Mucosa of stomach (tissue), 1 donor: ENCODE measurements at regions not wholly inside any gene's neighbourhood (a gene's known extent, or its start where the extent isn't known, plus 50 kb on each side); places are given as distances from the start of the nearest gene placed in this dataset.

ENCODE experiments used
- H3K27me3 ChIP-seq: one replicate; pipeline ENCODE4 v1.7.0; 2013; ENCODE audit warnings: mild to moderate bottlenecking, low read length; ENCODE audit not compliant: control insufficient read depth, insufficient read depth
- H3K36me3 ChIP-seq: one replicate; pipeline ENCODE4 v1.7.0; 2013; ENCODE audit warnings: low read length; ENCODE audit not compliant: control insufficient read depth, insufficient read depth
- H3K4me1 ChIP-seq: one replicate; pipeline ENCODE4 v1.7.0; 2013; ENCODE audit warnings: mild to moderate bottlenecking, low read length; ENCODE audit not compliant: control insufficient read depth, insufficient read depth
- H3K4me3 ChIP-seq: one replicate; pipeline ENCODE4 v1.7.0; 2013; ENCODE audit warnings: low read length
- H3K9ac ChIP-seq: one replicate; pipeline ENCODE4 v1.7.0; 2013; ENCODE audit warnings: mild to moderate bottlenecking, low read length, moderate library complexity
- H3K9me3 ChIP-seq: one replicate; pipeline ENCODE4 v1.7.0; 2013; ENCODE audit warnings: mild to moderate bottlenecking, low read length, moderate library complexity; ENCODE audit not compliant: control insufficient read depth
- donor health status: Pancreatic carcinoma.

- no peaks in the 10 kb centered on the region for H3K27me3 ChIP-seq
- H3K36me3 ChIP-seq, result no peaks in the 10 kb centered on the region
- no peak overlapping the region for H3K4me3 ChIP-seq
Measured at GRCh38 chr6:25217302-25217701, 61.9 kb upstream of the CARMIL1 start.

GRCh38 chr6:25217829-25218228 lies 61.3 kb upstream of the CARMIL1 start:
- no peaks in the 10 kb centered on the region for H3K36me3 ChIP-seq
- H3K4me1 ChIP-seq, result no peaks in the 10 kb centered on the region
- H3K9ac ChIP-seq, result no peak overlapping the region
- no peaks in the 10 kb centered on the region for H3K9me3 ChIP-seq
- no peaks in the 10 kb centered on the region for H3K27me3 ChIP-seq
- H3K4me3 ChIP-seq, result no peak overlapping the region

More at GRCh38 chr6:25217302-25217701, 61.9 kb upstream of the CARMIL1 start:
- no peaks in the 10 kb centered on the region for H3K9me3 ChIP-seq
- H3K4me1 ChIP-seq, result no peaks in the 10 kb centered on the region
- no peak overlapping the region for H3K9ac ChIP-seq

- H3K36me3 ChIP-seq, result no peaks in the 10 kb centered on the region
- no peaks in the 10 kb centered on the region for H3K27me3 ChIP-seq
- peaks cover 2% of the 10 kb centered on the region for H3K4me1 ChIP-seq
- no peaks in the 10 kb centered on the region for H3K9me3 ChIP-seq
- no peak overlapping the region for H3K4me3 ChIP-seq
- H3K9ac ChIP-seq, result no peak overlapping the region
Measured at GRCh38 chr6:25218346-25218745, 60.8 kb upstream of the CARMIL1 start.

- Histone ChIP-seq H3K4me3 (no peak overlapping the region), H3K9ac (no peak overlapping the region), H3K36me3 (no peaks in the 10 kb centered on the region), H3K4me1 (peaks cover 4% of the 10 kb centered on the region), H3K27me3 (no peaks in the 10 kb centered on the region), H3K9me3 (no peaks in the 10 kb centered on the region)
Measured at GRCh38 chr6:25219216-25219916, 59.8 kb upstream of the CARMIL1 start.

GRCh38 chr6:25219917-25220278 lies 59.3 kb upstream of the CARMIL1 start:
- peaks cover 4% of the 10 kb centered on the region for H3K4me1 ChIP-seq
- no peaks in the 10 kb centered on the region for H3K9me3 ChIP-seq
- no peaks in the 10 kb centered on the region for H3K27me3 ChIP-seq
- no peak overlapping the region for H3K9ac ChIP-seq
- no peaks in the 10 kb centered on the region for H3K36me3 ChIP-seq
- no peak overlapping the region for H3K4me3 ChIP-seq

- no peaks in the 10 kb centered on the region for H3K27me3 ChIP-seq
- no peaks in the 10 kb centered on the region for H3K9me3 ChIP-seq
- no peaks in the 10 kb centered on the region for H3K36me3 ChIP-seq
Measured at GRCh38 chr6:25220857-25221256, 58.3 kb upstream of the CARMIL1 start.

GRCh38 chr6:25222006-25222678 lies 57.0 kb upstream of the CARMIL1 start:
- H3K4me1 ChIP-seq, result peaks cover 4% of the 10 kb centered on the region
- no peaks in the 10 kb centered on the region for H3K27me3 ChIP-seq
- no peaks in the 10 kb centered on the region for H3K9me3 ChIP-seq

More at GRCh38 chr6:25220857-25221256, 58.3 kb upstream of the CARMIL1 start:
- Histone ChIP-seq H3K4me3 (no peak overlapping the region), H3K4me1 (peaks cover 4% of the 10 kb centered on the region), H3K9ac (no peak overlapping the region)

GRCh38 chr6:25223490-25223991 lies 55.6 kb upstream of the CARMIL1 start:
- Histone ChIP-seq H3K9ac (no peak overlapping the region), H3K36me3 (no peaks in the 10 kb centered on the region), H3K27me3 (no peaks in the 10 kb centered on the region), H3K4me1 (peaks cover 4% of the 10 kb centered on the region), H3K9me3 (no peaks in the 10 kb centered on the region), H3K4me3 (no peak overlapping the region)

More at GRCh38 chr6:25222006-25222678, 57.0 kb upstream of the CARMIL1 start:
- H3K9ac ChIP-seq, result no peak overlapping the region
- H3K4me3 ChIP-seq, result no peak overlapping the region
- H3K36me3 ChIP-seq, result no peaks in the 10 kb centered on the region

GRCh38 chr6:25224242-25224641 lies 54.9 kb upstream of the CARMIL1 start:
- Histone ChIP-seq H3K4me1 (peaks cover 4% of the 10 kb centered on the region), H3K9me3 (no peaks in the 10 kb centered on the region), H3K9ac (no peak overlapping the region), H3K4me3 (no peak overlapping the region), H3K27me3 (no peaks in the 10 kb centered on the region), H3K36me3 (no peaks in the 10 kb centered on the region)

GRCh38 chr6:25227854-25228253 lies 51.3 kb upstream of the CARMIL1 start:
- Histone ChIP-seq H3K9me3 (no peaks in the 10 kb centered on the region), H3K4me1 (peaks cover 4% of the 10 kb centered on the region), H3K4me3 (no peak overlapping the region), H3K9ac (no peak overlapping the region), H3K36me3 (no peaks in the 10 kb centered on the region), H3K27me3 (no peaks in the 10 kb centered on the region)
